Thoracic aorta (tissue), 2 donors: ENCODE measurements at regions not wholly inside any gene's neighbourhood (a gene's known extent, or its start where the extent isn't known, plus 50 kb on each side); places are given as distances from the start of the nearest gene placed in this dataset.

ENCODE experiments used
- ATAC-seq: fragments of 150-250 bp; one replicate; pipeline ENCODE4 v1.8.0; 2017; ENCODE audit warnings: low read depth; ENCODE audit not compliant: insufficient number of reproducible peaks, low FRiP score
- DNase-seq: peaks from one replicate; pipeline ENCODE4 v3.0.0-alpha.2; 2020; ENCODE audit warnings: low spot score
- H3K27ac ChIP-seq, 2 donors: fragments of 200-600 bp; sonication (generic); 1 replicate in 1 of 2; 2 replicates in 1 of 2; pipeline ENCODE4 v1.5.1; 2016; ENCODE audit warnings: mild to moderate bottlenecking in 2 of 2, moderate library complexity in 2 of 2
- H3K27me3 ChIP-seq: fragments of 200-600 bp; sonication (generic); replicated peaks from 2 replicates; pipeline ENCODE4 v1.6.0; 2016; ENCODE audit warnings: mild to moderate bottlenecking; ENCODE audit not compliant: insufficient read depth
- H3K36me3 ChIP-seq: fragments of 200-600 bp; sonication (generic); one replicate; pipeline ENCODE4 v1.5.1; 2016
- H3K4me1 ChIP-seq, 2 donors: fragments of 200-600 bp; sonication (generic); 1 replicate in 1 of 2; 2 replicates in 1 of 2; pipeline versions ENCODE4 v1.5.1 to v1.6.0; 2016; ENCODE audit warnings: low read depth in 2 of 2, mild to moderate bottlenecking in 1 of 2; ENCODE audit not compliant: control insufficient read depth in 1 of 2
- H3K4me3 ChIP-seq: fragments of 200-600 bp; sonication (generic); 2 replicates; pipeline ENCODE4 v1.5.1; 2016; ENCODE audit warnings: mild to moderate bottlenecking
- H3K9me3 ChIP-seq: fragments of 200-600 bp; sonication (generic); 2 replicates; pipeline ENCODE4 v1.5.1; 2016
- CTCF ChIP-seq: fragments of 200-600 bp; sonication (generic); IDR thresholded peaks from one replicate; pipeline ENCODE4 v1.5.1; 2019; ENCODE audit warnings: antibody characterized with exemption

GRCh38 chr3:34938784-34939183 is 700.5 kb upstream of the ARPP21 start:
- DNase-seq (no peak), ATAC-seq (no peak)
- Histone ChIP-seq H3K9me3 (peaks cover 4% of the 10 kb centered on the region), H3K27me3 (no peaks in the 10 kb centered on the region), H3K27ac (no peak overlapping the region), H3K4me3 (no peak overlapping the region), H3K4me1 (no peaks in the 10 kb centered on the region), H3K36me3 (no peaks in the 10 kb centered on the region)
- no peak for TF ChIP-seq CTCF

GRCh38 chr3:34942256-34942655 is 697.1 kb upstream of the ARPP21 start:
- Histone ChIP-seq H3K4me3 (no peak overlapping the region), H3K9me3 (peaks cover 4% of the 10 kb centered on the region), H3K27me3 (no peaks in the 10 kb centered on the region), H3K36me3 (no peaks in the 10 kb centered on the region), H3K4me1 (peaks cover 0 to 4% of the 10 kb centered on the region in 2 donors), H3K27ac (no peak overlapping the region)
- DNase-seq (no peak), ATAC-seq (no peak)
- TF ChIP-seq CTCF: no peak

- H3K4me1 ChIP-seq: peaks cover 0 to 17% of the 10 kb centered on the region in 2 donors
- no peaks in the 10 kb centered on the region for H3K27me3 ChIP-seq
- H3K9me3 ChIP-seq: no peaks in the 10 kb centered on the region
- DNase-seq (no peak), ATAC-seq (peak; percentile 71)
- H3K36me3 ChIP-seq: no peaks in the 10 kb centered on the region
- no peak overlapping the region for H3K4me3 ChIP-seq
- TF ChIP-seq CTCF: no peak
- H3K27ac ChIP-seq: peak overlapping the region in 1 of 2 donors; percentile 25
Measured at GRCh38 chr3:34947834-34948233, 691.5 kb upstream of the ARPP21 start.

GRCh38 chr3:34948517-34948916 is 690.8 kb upstream of the ARPP21 start:
- no peaks in the 10 kb centered on the region for H3K27me3 ChIP-seq
- no peak for TF ChIP-seq CTCF
- no peak for DNase-seq
- H3K4me1 ChIP-seq: peaks cover 0 to 17% of the 10 kb centered on the region in 2 donors
- H3K9me3 ChIP-seq: no peaks in the 10 kb centered on the region
- H3K27ac ChIP-seq: peak overlapping the region in 1 of 2 donors; percentile 25
- ATAC-seq: no peak
- no peaks in the 10 kb centered on the region for H3K36me3 ChIP-seq
- no peak overlapping the region for H3K4me3 ChIP-seq

- H3K27me3 ChIP-seq: no peaks in the 10 kb centered on the region
- no peak overlapping the region for H3K4me3 ChIP-seq
- H3K4me1 ChIP-seq: no peaks in the 10 kb centered on the region
- no peaks in the 10 kb centered on the region for H3K9me3 ChIP-seq
- ATAC-seq (no peak), DNase-seq (no peak)
- no peak for TF ChIP-seq CTCF
- H3K36me3 ChIP-seq: no peaks in the 10 kb centered on the region
- H3K27ac ChIP-seq: no peak overlapping the region
Measured at GRCh38 chr3:34955680-34956079, 683.6 kb upstream of the ARPP21 start.
